Lung (tissue), 11 donors: ENCODE measurements at regions not wholly inside any gene's neighbourhood (a gene's known extent, or its start where the extent isn't known, plus 50 kb on each side); places are given as distances from the start of the nearest gene placed in this dataset.

Experiments
- ATAC-seq: fragments of 200-7000 bp; cut with Tn5 transposase; one replicate; pipeline ENCODE4 v1.9.1; 2020; ENCODE audit warnings: moderate number of reproducible peaks; ENCODE audit not compliant: insufficient read depth, low FRiP score
- DNase-seq, 3 donors: peaks; one replicate each; pipeline ENCODE4 v3.0.0-alpha.2; 2013 to 2017
- H3K27ac ChIP-seq, 2 donors: one replicate each; pipeline ENCODE4 v1.5.1; 2013; ENCODE audit warnings: mild to moderate bottlenecking in 2 of 2, moderate library complexity in 2 of 2, control low read depth in 1 of 2, inconsistent platforms in 1 of 2, low read depth in 1 of 2, low read length in 1 of 2
- H3K27me3 ChIP-seq, 3 donors: one replicate each; pipeline ENCODE4 v1.5.1; 2013; ENCODE audit warnings: low read length in 2 of 3; ENCODE audit not compliant: control insufficient read depth in 3 of 3, insufficient read depth in 3 of 3
- H3K36me3 ChIP-seq, 4 donors: one replicate each; pipeline ENCODE4 v1.5.1; 2013; ENCODE audit warnings: low read length in 4 of 4, mild to moderate bottlenecking in 1 of 4, moderate library complexity in 1 of 4; ENCODE audit not compliant: control insufficient read depth in 4 of 4, insufficient read depth in 4 of 4
- H3K4me1 ChIP-seq, 5 donors: one replicate each; pipeline ENCODE4 v1.5.1; 2013; ENCODE audit warnings: low read length in 5 of 5, mild to moderate bottlenecking in 2 of 5, moderate library complexity in 1 of 5; ENCODE audit not compliant: control insufficient read depth in 5 of 5, insufficient read depth in 5 of 5
- H3K4me3 ChIP-seq: one replicate; pipeline ENCODE4 v1.5.1; 2013; ENCODE audit warnings: mild to moderate bottlenecking, control low read depth, moderate library complexity
- H3K9ac ChIP-seq, 2 donors: one replicate each; pipeline ENCODE4 v1.5.1; 2013; ENCODE audit warnings: low read length in 2 of 2, control low read depth in 1 of 2; ENCODE audit not compliant: insufficient read depth in 1 of 2
- H3K9me3 ChIP-seq, 4 donors: one replicate each; pipeline ENCODE4 v1.5.1; 2013; ENCODE audit warnings: low read length in 3 of 4, mild to moderate bottlenecking in 1 of 4, moderate library complexity in 1 of 4; ENCODE audit not compliant: control insufficient read depth in 4 of 4, insufficient read depth in 3 of 4
- CTCF ChIP-seq: IDR thresholded peaks from 2 replicates; pipeline ENCODE4 v1.5.1; 2012; ENCODE audit warnings: mild to moderate bottlenecking; ENCODE audit errors: control extremely low read depth, extremely low read depth
- WGBS, 2 donors: extraction: QIAGEN DNeasy Blood & Tissue Kit; methylation state at CpG; one replicate each; pipeline ENCODE4 v1.1.7; 2013; 5-methylcytosine and 5-hydroxymethylcytosine counted together
- donor health status: control.
- donor health status: control.
- donor health status: Bipolar disorder and iron deficiency.
- donor health status: healthy.
- donor health status: DM: yes; HTN: yes; CAD: no.

- 67 to 82% methylated on average over 2 of the region's 2 CpGs for WGBS, 2 donors
- Histone ChIP-seq H3K9me3 (peaks cover 0 to 5% (median 2%) of the 10 kb centered on the region in 4 donors), H3K4me3 (no peak overlapping the region), H3K36me3 (no peaks in the 10 kb centered on the region), H3K27me3 (no peaks in the 10 kb centered on the region), H3K4me1 (peaks cover 0 to 8% (median 0%) of the 10 kb centered on the region in 5 donors), H3K9ac (no peak overlapping the region), H3K27ac (no peak overlapping the region)
- ATAC-seq (no peak), DNase-seq (no peak)
- no peak for TF ChIP-seq CTCF
Observed at GRCh38 chr6:148090326-148090725, 252.3 kb upstream of the SASH1 start.

DNA sequence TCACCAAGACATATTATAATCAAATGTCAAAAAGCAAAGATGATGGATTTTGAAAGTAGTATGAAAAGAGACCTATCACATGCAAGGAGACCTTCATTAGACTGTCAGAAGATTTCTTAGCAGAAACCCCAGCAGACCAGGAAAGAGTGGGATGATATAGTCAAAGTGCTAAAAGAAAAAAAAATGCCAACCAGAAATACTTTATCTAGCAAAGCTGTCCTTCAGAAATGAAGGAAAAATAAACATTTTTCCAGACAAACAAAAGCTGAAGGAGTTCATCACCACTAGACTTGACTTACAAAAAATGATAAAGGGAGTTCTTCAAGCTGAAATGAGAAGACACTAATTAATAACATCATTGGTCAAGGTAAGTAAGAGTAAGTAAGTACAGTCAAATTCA lies 251.2 kb upstream of the SASH1 start:
- no peaks in the 10 kb centered on the region for H3K36me3 ChIP-seq
- DNase-seq: no peak
- no peak overlapping the region for H3K4me3 ChIP-seq
- TF ChIP-seq CTCF: no peak
- ATAC-seq: no peak
- no peak overlapping the region for H3K9ac ChIP-seq
- no peaks in the 10 kb centered on the region for H3K4me1 ChIP-seq
- H3K27me3 ChIP-seq: no peaks in the 10 kb centered on the region
- H3K27ac ChIP-seq: no peak overlapping the region
- H3K9me3 ChIP-seq: peaks cover 0 to 5% (median 2%) of the 10 kb centered on the region in 4 donors

DNA sequence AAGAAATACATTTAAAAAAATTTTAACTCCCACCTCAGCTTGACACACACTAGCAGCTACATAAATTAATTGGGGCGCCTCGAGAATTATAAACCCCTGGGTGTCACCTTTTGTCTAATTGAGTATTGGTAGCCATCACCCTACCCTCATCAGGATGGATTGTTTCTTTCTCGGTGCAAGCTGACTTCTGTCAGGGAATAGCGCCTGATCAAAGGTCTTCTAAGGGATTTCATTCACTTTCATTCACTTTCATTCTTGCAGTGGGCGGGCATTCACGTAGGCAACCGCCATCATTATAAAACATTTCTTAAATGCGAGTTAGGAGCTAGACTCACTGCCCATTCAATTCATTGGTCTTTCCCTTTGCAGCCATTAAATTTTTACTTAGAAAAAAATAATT lies 239.2 kb upstream of the SASH1 start:
- no peak for ATAC-seq
- no peak for DNase-seq
- no peak overlapping the region for H3K4me3 ChIP-seq
- no peak for TF ChIP-seq CTCF
- 93 to 95% methylated on average over 8 of the region's 8 CpGs for WGBS, 2 donors
- H3K4me1 ChIP-seq: no peaks in the 10 kb centered on the region
- no peak overlapping the region for H3K27ac ChIP-seq
- no peaks in the 10 kb centered on the region for H3K36me3 ChIP-seq
- H3K27me3 ChIP-seq: no peaks in the 10 kb centered on the region
- H3K9me3 ChIP-seq: no peaks in the 10 kb centered on the region
- no peak overlapping the region for H3K9ac ChIP-seq

DNA sequence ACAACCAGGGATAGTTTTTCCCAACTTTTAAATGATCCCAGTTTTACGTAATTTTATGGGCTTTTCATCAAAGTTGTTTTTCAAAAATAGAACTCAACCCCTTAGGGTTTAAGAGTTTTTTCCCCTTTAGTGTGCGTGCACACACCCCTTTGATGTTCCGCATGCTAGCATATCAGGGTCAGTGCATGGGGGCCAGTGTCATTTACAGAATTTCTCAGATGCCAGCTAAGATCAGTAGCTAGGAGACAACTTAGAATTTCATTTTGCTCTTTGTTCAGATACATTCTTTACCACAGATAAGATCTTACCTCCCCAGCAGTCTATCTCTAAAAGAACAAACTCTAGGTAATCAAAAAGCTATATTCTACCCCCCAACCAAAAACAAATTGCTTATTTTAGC lies 238.5 kb upstream of the SASH1 start:
- Histone ChIP-seq H3K4me3 (no peak overlapping the region), H3K27me3 (no peaks in the 10 kb centered on the region), H3K9me3 (no peaks in the 10 kb centered on the region), H3K36me3 (no peaks in the 10 kb centered on the region), H3K27ac (no peak overlapping the region), H3K4me1 (no peaks in the 10 kb centered on the region), H3K9ac (no peak overlapping the region)
- WGBS, 2 donors: 95 to 96% methylated on average over 3 of the region's 3 CpGs
- ATAC-seq: no peak
- DNase-seq: no peak
- no peak for TF ChIP-seq CTCF
